Stimulated activated CD8-positive, alpha-beta memory T cell treated with anti-CD3 and anti-CD28 coated beads, Interleukin-12 subunit alpha, Interleukin-12 subunit beta, amount 100 ng/mL, for 4 hours (primary cell): ENCODE measurements at regions not wholly inside any gene's neighbourhood (a gene's known extent, or its start where the extent isn't known, plus 50 kb on each side); places are given as distances from the start of the nearest gene placed in this dataset.
"Not testable (repeated sequence)": the region's sequence is repeated elsewhere in the genome, so short reads cannot be mapped to it uniquely, and the experiment has no call there.

Experiments used
- DNase-seq: peaks from one replicate; pipeline ENCODE4 v3.0.0-alpha.2; 2020; ENCODE audit warnings: low read depth

GRCh38 chr3:182399978-182400737, 393.1 kb upstream of the ATP11B start:
- no peak for DNase-seq

GRCh38 chr3:182400838-182401237, 392.5 kb upstream of the ATP11B start:
- no peak for DNase-seq

- no peak for DNase-seq
Measured at GRCh38 chr3:182404031-182404430, 389.3 kb upstream of the ATP11B start.

- no peak for DNase-seq
Measured at GRCh38 chr3:182405759-182406158, 387.5 kb upstream of the ATP11B start.

- no peak for DNase-seq
Measured at GRCh38 chr3:182406786-182407185, 386.5 kb upstream of the ATP11B start.

GRCh38 chr3:182410051-182410450, 383.3 kb upstream of the ATP11B start:
- DNase-seq = no peak

GRCh38 chr3:182412066-182412465, 381.2 kb upstream of the ATP11B start:
- no peak for DNase-seq

- no peak for DNase-seq
Measured at GRCh38 chr3:182413061-182413460, 380.2 kb upstream of the ATP11B start.

- no peak for DNase-seq
Measured at GRCh38 chr3:182413682-182414081, 379.6 kb upstream of the ATP11B start.

- no peak for DNase-seq
Measured at GRCh38 chr3:182414586-182414985, 378.7 kb upstream of the ATP11B start.

GRCh38 chr3:182420741-182421140, 372.6 kb upstream of the ATP11B start:
- no peak for DNase-seq

- DNase-seq = no peak
Measured at GRCh38 chr3:182424006-182424405, 369.3 kb upstream of the ATP11B start.

- not testable (repeated sequence) for DNase-seq
Measured at GRCh38 chr3:182425926-182426718, 367.2 kb upstream of the ATP11B start.

- not testable (repeated sequence) for DNase-seq
Measured at GRCh38 chr3:182431972-182432371, 361.3 kb upstream of the ATP11B start.

- DNase-seq = no peak
Measured at GRCh38 chr3:182435860-182436259, 357.4 kb upstream of the ATP11B start.

GRCh38 chr3:182436547-182436946, 356.8 kb upstream of the ATP11B start:
- no peak for DNase-seq

- DNase-seq = no peak
Measured at GRCh38 chr3:182438398-182438797, 354.9 kb upstream of the ATP11B start.

- DNase-seq = no peak
Measured at GRCh38 chr3:182440101-182440500, 353.2 kb upstream of the ATP11B start.

GRCh38 chr3:182445576-182445975, 347.7 kb upstream of the ATP11B start:
- DNase-seq = no peak

- no peak for DNase-seq
Measured at GRCh38 chr3:182450942-182451787, 342.1 kb upstream of the ATP11B start.

- DNase-seq = no peak
Measured at GRCh38 chr3:182451871-182452270, 341.4 kb upstream of the ATP11B start.

- no peak for DNase-seq
Measured at GRCh38 chr3:182455011-182455410, 338.3 kb upstream of the ATP11B start.
